GM21529 (cell line): ENCODE measurements at regions not wholly inside any gene's neighbourhood (a gene's known extent, or its start where the extent isn't known, plus 50 kb on each side); places are given as distances from the start of the nearest gene placed in this dataset.
A peak's percentile ranks its signal among the peaks of the same experiment; 100 is the strongest.
"Not testable (repeated sequence)": the region's sequence is repeated elsewhere in the genome, so short reads cannot be mapped to it uniquely, and the experiment has no call there.

Source experiments
- ATAC-seq: cut with Tn5 transposase; IDR thresholded peaks from one replicate; pipeline ENCODE4 v1.9.1; 2021; ENCODE audit not compliant: unreplicated experiment

DNA sequence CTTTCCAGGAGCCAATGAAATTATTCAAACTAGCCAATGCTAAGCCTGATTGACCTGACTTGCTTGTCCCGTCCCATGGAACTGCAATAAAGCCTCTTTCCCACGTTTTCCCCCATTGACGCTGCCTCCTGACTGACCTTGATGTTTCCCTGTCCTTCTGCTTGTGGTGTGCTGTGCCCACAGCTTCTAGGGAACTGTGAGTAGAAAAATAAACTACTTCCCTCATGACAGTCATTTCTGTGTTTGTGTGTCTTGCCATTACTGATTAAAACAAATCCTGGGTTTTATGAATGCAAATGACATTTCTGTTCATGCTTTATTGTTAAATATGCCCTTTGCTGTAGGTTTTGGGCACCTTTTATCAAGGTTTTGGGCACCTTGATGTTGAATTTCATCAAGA, 91.3 kb upstream of the ABI1 start:
- ATAC-seq: no peak

DNA sequence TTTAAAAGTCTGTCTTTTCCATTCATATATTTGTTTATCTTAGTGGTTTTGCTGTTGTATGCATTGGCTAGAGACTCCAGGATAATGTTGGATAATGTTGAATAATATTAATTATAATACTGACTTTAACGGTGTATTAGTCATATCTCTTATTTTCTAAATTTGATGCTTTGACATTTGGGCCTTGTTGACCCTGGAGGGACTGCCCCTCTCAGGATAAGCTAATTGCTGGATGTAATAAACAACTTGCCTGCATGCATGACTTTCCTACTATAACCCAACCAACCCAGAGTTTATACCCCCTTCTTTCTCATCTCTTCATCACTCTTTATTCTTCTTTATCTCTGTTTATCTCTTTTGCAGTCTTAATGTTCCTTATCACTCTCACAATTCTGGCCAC, 90.9 kb upstream of the ABI1 start:
- ATAC-seq: no peak

DNA sequence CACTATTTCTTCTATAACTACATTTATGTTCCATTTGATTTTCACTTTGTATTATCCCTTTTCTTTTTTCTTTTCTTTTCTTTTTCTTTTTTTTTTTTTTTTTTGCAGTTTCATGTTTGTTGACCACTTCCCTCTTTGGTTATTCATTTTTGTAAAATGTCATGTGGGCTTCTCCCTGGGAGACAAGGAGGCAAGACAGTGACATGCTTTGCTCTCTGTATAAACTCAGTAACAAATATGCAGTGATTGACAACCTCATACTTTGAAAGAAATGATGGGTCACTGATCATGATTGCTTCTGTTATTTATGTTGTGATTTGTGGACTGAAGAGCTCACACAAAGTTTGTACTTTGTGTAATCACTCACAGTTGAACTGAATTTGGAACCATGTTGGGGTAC, 90.2 kb upstream of the ABI1 start:
- ATAC-seq: peak; percentile 55

DNA sequence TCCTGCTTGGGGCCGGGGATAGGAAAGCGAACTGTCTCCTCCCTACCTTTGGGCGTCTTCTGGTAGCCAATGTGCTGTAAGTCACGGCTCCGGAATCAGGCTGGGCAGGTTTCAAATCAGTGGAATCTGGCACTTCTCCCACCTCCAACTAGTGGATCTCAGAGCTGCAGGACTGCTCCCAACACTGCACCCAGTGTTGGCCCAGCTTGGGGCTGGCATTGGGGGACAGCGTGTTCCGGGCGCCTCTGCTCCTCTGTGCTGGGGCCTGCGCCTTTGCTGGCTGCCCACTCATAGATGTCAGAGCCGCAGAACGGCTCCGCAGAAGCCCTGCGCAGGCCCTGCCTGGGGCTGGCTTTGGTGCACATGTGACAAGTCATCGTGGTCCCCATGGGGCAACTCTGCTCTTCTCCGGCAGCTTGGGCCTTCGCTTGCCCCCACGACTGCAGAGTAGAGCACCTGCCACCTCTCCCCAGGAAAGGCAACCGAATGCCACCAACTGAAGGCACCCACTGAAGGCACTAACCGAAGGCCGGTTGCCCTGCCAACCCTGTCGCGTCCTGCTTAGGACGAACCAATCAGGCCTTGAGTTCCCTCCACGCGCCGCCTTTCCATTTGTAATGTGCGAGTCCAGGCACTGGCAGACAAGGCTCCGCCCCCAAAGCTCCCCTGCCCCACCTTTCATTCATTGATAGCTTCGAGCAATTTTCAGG, 85.5 kb upstream of the ABI1 start:
- no peak for ATAC-seq

DNA sequence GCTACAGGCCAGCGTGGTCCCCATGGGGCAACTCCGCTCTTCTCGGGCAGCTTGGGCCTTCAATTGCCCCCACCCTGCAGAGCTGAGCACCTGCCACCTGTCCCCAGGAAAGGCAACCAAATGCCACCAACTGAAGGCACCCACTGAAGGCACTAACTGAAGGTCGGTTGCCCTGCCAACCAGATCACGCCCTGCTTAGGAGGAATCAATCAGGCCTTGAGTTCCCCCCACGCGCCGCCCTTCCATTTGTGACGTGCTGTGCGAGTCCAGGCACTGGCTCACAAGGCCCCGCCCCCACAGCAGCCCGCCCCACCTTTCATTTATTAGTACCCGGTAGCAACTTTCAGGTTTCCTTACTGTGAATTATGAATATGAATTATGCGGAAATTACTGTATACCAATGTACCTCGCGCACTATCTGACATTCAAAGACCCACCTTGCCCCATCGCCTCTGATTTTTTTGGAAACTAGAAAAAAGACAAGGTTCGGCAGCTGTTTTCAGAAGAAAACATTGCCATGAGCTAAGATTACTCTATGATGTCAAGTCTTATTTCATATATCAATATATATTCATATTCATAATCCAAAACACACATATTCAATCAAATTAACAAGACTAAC, 83.6 kb upstream of the ABI1 start:
- no peak for ATAC-seq

DNA sequence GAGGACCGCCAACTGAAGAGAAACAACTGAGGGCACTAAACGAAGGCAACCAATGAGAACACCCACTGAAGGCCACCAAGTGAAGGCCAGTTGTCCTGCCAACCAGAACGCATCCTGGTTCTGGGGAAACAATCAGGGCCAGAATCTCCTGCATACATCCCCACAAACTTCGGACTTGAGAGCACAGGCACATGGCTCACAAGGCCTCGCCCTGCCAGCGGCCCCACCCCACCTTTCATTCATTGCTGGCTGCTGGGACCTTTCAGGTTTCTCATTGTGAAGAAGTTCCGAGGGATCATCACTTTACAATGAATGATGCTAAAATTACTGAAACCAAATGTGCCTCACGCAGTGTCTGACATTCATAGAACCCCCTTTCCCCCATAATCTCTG, 79.2 kb upstream of the ABI1 start:
- ATAC-seq: no peak

DNA sequence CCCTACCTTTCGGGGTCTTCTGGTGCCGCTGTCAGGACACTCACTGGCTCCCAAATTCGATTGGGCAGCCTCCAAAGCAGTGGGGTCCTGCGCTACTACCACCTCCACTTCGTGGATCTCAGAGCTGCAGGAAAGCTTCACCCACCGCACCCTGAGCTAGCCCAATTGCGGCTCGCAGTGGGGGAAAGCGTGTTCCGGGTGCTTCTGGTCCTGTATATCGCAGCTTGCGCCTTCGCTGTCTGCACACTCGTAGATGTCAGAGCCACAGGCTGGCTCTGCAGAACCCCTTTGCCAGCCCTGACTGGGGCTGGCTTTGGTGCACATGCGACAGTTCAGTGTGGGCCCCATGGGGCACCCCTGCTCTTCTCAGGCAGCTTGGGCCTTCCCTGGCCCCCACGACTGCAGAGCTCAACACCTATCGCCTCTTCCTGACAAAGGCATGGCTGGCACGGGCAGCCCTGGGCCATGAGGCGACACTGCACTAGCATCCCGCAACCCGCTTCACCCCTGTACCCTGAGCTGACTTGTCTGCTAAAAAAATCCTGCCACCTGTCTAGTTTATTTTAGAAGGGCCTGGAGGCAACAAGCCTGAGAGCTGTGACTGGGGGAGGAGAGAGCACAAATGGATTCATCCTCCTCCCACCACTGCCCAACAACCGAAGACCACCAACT, 78.7 kb upstream of the ABI1 start:
- ATAC-seq: no peak

DNA sequence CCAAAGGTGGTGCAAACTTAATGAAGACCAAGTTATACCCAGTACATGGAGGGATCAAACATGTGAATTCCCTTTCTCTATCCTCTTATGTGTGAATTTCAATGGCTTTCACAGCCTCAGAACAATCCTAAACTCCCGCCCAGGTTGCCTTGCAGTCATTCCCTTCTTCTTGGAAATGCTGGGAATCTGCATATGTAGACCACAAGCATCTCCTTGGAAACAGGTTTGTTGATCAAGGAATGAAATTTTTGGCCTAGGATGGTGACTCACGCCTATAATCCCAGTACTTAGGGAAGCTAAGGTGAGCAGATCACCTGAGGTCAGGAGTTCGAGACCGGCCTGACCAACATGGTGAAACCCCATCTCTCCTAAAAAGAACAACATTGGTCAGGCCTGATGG, 77.8 kb upstream of the ABI1 start:
- ATAC-seq: no peak

DNA sequence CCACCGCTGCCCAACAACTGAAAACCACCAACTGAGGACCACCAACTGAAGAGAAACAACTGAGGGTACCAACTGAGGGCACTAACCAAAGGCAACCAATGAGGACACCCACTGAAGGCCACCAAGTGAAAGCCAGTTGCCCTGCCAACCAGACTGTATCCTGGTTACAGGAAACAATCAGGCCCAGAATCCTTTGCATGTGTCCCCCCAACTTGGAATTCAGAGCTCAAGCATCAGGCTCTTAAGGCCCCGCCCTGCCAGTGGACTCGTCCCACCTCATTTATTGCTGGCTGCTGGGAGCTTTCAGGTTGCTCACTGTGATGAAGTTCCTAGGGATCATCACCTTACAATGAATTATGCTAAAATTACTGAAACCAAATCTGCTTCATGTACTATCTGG, 76.6 kb upstream of the ABI1 start:
- no peak for ATAC-seq

DNA sequence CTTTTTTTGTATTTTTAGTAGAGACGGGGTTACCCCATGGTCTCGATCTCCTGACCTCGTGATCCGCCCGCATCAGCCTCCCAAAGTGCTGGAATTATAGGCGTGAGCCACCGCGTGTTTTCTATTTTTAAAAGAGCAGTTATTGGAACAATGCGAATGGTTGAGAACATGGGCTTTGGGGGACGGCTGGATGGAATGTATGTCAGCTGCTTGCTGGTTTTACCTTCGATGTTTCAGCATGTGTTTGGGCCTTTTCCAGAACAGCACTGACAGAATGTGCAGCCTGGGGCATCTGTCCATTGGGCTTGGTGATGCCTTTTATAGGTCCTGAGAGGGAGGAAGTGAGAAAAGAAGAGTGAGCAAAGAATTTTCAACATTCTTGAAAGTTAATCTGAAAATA, 73.4 kb upstream of the ABI1 start:
- not testable (repeated sequence) for ATAC-seq

DNA sequence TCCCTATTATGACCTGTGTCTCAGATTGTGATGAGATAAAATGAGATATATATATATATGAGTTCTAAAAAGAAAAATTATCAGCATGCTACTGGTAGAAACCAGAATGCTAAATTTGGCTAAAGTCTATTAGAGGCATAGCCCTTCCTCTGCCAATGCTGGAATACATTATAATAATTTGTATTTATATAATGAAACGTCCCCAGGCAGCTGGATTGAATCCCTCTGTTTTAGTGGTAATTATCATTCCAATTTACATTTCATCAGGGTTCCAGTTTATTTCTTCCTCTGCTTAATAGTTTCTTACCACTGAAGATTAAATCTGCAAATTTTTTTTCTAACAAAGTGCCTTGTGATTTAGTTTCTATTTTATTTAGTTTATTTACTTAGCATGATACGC, 71.8 kb upstream of the ABI1 start:
- ATAC-seq: no peak

DNA sequence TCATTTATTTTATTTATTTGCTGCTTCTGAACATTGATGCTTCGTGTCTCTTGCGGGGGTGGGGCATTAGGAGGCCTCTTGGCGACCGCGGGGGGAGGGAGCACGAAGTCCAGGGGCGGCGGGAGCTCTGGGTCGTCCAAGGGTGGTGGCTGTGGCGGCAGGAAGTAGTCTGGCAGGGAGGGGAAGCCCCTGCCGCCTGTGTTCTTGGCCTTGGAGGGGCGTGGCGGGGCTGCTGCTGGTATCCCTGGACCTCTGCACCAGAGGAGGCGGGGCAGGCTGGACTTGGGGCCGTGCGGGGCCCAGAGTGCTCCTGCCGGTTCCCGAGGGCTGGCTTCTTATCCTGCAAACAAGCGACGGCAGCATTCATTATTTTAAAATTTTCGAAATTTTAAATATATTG, 70.5 kb upstream of the ABI1 start:
- peak; percentile 85 for ATAC-seq

DNA sequence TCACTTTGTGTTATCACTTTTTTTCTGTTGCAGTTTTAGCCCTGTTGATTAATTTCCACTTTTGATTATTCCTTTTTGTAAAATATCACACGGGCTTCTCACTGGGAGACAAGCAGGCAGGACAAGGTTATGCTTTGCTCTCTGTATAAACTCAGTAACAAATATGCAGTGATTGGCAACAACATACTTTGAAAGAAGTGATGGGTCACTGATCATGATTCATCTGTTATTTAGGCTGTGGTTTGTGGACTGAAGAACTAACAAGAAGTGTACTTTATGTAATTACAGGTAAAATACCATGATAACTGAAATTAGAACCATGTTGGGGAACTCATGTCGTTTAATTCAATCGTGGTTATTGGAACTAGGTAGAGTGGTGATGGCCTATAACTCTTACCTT, 62.1 kb upstream of the ABI1 start:
- ATAC-seq: not testable (repeated sequence)

DNA sequence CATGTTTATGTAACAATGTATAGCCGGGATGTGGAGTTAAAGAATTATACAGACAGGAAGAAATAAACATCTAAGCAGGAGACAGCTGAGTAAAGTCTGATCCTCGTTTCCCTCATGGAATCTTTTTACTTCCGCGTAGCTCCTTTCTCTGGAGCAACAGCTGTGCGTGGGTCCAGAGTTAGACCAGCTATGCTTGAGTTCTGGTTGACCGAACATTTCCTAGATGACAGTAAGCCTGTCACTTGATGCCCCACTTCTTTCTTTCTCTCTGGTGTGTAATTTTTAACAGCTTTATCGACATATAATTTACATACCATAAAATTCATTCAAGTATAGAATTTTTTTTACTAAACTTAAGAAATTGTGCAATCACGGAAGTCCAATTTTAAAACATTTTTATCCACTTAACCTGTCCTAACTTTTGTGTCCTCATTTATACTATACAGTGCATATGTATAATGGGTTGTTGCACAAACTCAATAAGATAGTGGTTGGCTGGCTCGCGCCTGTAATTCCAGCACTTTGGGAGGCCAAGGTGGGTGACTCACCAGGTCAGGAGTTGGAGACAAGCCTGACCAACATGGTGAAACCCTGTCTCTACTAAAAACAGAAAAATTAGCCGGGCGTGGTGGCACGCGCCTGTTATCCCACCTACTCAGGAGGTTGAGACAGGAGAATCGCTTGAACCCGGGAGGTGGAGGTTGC, 58.5 kb upstream of the ABI1 start:
- not testable (repeated sequence) for ATAC-seq

DNA sequence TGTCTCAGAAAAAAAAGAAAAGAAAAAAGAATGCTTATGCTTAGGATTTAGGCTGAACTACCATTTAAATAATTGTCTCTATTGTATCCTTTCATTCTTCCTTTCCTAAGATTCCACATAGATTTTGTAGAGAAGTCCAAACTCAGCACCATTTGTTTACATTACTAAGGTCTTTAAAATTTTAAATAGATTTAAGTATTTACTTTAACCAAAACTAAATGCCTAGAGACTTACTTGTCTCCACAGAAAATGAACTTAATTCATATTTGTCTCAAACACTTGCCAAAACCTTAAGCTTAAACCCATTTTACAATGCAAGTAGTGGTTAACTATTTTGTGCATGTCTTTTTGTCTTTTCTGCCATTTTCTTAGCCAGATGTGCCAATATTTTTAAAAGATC, 54.1 kb upstream of the ABI1 start:
- no peak for ATAC-seq

DNA sequence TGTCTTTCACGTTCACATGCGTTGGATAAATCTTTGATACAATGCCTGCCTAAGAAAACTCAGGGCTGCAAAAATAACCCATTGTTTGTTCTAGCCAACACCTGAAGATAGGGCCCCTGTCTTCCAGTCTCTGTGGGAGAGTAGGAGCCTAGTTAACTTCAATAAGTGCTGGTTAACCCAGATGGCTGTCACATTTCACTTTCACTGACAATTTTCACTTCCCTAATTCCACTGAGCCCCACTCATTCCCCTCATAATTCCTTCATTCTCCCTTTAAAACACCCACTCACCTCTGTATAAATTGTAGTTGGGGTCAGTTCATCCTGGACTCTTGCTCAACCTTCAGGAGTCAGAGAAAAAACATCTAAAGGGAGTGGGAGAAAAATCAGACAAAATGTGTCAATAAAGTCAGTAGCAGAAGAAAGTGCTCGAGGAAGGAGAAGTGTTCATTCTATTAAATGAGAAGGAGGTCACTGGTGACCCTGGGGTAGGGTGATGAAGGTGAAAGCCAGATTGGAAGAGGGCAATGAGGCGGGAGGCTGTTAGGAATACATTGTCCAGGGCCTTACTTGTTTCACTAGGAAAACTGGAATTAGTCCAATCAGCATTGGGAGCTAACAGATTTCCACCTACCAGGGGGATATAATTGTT, 51.2 kb upstream of the ABI1 start:
- ATAC-seq: peak; percentile 80
